Epithelial cell of prostate (primary cell): ENCODE measurements at regions not wholly inside any gene's neighbourhood (a gene's known extent, or its start where the extent isn't known, plus 50 kb on each side); places are given as distances from the start of the nearest gene placed in this dataset.

Source experiments
- DNase-seq: peaks from one replicate; pipeline ENCODE4 v3.0.0-alpha.2; 2011; ENCODE audit warnings: low read depth, low spot score
- H3K27ac ChIP-seq: fragments of 450-650 bp; 2 replicates; pipeline ENCODE4 v1.5.1; 2017; ENCODE audit warnings: mild to moderate bottlenecking

DNA sequence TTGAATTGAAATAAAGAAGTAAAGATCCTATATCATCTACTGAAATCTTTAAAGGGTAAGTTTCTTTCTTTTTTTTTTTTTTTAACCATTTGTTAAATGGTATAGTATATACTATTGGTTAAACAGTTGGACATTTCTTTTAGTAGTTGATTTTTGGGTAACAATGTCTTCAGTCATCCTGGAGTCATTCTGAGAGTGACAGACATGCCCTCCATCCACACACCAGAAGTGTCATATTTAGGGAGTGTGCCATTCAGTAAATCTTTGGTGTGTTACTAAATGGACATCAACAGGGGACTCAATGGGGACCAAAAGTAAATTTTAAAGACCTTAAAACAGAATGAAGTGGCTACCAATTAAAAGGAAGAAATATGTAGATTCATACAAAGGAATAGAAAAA is 50.8 kb upstream of the SLC39A10 start:
- no peak for DNase-seq
- no peak overlapping the region for H3K27ac ChIP-seq

DNA sequence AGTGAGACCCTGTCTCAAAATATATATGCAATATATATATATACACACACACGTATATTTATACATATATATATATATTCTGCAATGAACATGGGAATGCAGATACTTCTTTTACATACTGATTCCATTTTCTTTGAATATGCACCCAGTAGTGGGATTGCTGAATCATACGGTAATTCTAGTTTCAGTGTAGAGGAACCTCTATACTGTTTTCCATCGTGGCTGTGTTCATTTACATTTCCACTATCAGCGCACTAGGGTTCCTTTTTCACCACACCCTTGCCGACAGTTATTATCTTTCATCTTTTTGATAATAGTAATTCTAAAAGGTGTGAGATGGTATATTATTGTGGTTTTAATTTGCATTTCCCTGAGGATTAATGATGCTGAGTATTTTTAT is 52.3 kb upstream of the SLC39A10 start:
- no peak for DNase-seq
- H3K27ac ChIP-seq, result no peak overlapping the region

DNA sequence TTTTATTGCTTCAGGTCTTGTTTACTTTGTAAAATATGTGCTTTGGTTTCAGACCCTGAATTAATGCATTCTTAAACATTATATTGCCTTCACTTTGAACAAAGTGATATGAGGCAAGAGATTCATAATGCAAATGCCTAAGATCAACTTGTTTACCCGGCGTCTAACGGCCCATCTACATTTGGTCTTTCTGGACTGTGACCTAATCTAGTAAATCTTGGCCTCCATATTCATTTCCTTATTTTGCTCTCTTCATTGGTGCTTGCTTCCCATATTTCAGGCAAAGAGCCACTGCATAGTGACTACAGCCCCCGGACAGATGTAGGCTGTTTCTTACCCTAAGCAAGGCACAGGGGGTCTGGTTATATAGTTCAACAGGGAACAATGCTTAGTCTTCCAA is 53.0 kb upstream of the SLC39A10 start:
- H3K27ac ChIP-seq, result no peak overlapping the region
- no peak for DNase-seq

DNA sequence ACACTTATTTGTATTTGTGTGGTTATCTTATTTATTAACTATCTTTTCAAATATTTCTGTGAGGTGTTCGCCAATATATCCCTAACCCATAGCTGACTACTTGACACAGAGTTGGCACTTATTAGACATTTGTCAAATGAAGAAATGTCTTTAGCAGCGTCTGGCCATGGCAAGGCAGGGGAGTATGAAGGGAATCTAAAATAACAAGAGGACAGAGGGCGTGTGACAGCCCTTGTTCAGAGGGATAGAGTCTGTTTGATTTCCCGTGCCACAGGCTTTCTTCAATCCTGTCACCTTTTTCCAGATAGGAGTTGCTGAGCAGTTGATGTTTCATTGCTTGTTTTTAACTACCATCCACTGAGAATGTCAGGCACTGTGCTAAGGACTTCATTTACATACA is 53.6 kb upstream of the SLC39A10 start:
- DNase-seq, result no peak
- no peak overlapping the region for H3K27ac ChIP-seq

DNA sequence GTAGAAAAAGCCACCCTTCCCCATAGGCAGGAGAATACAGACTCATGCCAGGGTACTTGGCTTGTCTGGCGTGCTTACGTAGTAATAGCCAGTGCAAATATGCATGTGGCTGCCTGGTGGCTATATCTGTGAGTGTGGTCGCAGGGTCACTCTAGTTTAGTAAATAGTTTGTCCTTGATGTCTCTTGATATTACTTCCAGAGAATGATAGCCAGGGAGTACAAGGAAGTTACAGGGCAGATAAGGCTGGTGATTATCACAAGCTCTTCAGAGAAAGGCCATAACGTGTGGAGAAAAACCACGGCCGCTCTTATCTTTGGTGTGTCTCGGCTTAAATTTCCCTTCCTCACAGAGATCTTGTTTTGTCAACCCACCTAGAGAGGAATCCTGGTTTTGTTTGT is 54.3 kb upstream of the SLC39A10 start:
- no peak for DNase-seq
- no peak overlapping the region for H3K27ac ChIP-seq

DNA sequence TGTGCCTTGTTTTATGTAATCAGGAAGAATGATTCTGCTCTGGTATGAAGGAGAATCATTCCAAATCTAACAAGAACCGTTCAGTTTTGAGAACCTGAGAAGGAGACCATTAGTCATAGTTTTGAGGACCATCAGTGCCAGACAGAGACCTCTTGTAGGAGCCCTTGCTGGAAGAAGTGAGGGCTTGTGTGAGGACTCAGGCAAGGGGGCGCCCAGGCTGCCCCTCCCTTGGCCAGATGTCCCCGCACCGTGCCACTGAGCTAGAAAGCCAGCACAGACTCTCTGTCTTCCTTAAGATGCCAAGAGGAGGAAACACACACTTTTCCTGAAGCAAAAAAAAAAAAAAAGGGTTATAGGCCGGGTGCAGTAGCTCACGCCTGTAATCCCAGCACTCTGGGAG is 55.7 kb upstream of the SLC39A10 start:
- DNase-seq, result no peak

DNA sequence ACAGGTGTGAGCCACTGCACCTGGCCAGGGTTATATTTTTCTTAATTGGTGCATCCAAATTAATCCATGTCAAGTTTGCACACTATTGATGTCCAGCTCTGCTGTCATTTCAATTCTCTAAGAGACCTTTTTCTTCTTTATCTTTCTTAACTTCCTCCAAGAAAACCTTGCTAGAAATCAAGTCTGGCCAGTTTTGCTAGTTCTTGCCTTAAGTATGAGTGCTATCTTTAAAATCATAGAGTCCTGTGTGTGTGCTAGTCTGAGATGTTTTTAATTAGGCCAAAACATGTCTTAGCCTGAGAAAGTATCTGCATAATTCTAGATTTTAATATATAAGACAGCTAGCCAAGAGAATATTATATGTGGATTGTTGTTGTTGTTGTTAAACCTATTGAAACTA is 56.2 kb upstream of the SLC39A10 start:
- DNase-seq, result peak; percentile 16
- H3K27ac ChIP-seq, result no peak overlapping the region

More for the DNA sequence above, 55.7 kb upstream of the SLC39A10 start:
- H3K27ac ChIP-seq, result no peak overlapping the region

DNA sequence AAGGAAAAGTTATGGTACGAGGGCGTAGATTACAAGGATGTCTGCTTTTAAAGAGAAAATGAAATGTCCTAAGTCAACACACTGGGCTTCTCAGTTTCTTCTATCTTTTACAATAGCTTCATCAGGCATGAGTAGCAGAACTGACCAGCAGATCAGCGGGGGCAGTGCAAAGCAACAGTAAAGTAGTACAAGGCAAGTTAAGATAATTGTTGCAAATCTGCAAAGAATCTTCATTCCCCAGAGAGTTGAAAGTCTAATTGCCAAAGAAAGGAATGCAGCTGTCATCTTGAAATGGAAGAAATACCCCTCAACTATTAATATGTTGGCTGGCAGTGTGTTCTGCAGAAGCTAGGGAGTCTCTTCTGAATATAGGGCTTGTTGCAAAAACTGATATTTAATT is 60.2 kb upstream of the SLC39A10 start:
- DNase-seq, result no peak
- no peak overlapping the region for H3K27ac ChIP-seq

DNA sequence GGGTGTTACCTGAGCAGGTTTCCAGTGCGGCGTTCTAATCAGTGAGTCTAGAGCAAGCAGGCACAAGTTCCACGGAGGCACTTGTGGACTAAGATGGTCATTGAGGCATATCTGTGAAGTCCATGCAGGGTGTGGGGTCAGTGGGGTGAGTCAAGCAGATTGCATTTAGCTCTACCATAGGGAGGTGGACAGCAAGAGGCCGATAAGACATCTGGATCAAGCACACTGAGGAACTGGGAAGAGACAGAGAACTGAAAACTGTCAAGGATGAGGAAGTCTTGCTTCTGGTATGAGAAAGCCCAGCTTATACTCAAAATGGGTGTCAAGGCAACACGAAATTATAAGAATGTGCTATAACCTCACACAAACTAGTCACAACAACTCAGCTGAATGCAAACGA is 61.2 kb upstream of the SLC39A10 start:
- no peak overlapping the region for H3K27ac ChIP-seq
- DNase-seq, result no peak

DNA sequence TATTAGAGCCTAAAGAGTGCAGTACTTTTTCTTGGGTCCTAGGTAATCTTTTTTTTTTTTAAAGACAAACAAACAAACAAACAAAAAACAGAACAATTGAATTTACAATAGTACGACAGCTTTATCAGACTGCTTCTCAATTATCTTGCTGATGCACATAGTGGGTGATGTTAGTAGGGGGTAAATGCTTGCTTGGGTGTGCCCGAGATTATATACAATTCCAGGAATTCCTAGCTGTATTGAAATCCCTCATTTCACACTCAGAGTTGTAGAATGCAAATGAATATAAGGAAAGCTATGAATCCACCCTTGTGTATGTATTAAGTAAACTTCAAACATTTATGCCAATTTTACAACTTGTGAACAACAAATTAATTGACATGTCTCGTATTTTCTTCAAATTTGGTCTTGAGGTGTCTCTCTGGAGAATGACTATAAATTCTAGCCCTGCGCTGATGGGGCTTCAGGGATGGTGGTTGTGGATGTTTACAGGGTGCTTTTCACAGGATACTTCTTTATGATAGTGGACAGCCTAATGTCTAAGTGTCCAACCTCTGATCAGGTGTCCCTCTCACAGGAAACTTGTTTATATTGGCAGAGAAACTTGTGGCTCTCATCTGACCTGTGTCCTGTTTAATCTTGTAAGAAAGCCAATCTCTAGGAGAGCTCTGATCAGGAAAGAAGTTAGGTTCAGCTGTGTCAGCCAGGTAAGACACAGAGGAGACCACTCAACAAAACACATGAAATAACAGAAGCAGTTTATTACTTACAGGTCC is 61.9 kb upstream of the SLC39A10 start:
- H3K27ac ChIP-seq, result no peak overlapping the region
- DNase-seq, result no peak

DNA sequence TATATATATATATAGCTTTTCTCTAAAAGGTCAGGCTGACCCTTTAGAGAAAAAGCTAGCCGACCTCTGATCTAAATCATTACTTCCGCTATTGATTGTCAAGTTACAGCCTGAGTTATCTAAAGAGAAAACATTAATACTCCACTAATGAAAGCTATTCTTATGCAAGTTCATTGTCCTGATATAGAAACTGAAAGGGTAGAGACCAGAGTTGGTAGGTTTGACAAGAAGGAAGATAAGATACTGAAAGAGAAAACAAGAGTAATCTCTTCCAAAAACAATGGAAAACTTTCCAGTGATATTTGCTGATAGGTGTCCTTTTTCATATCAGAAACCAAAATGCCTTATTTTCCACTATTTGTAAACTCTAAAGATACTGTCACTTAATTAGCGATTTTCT is 62.8 kb upstream of the SLC39A10 start:
- no peak for DNase-seq
- H3K27ac ChIP-seq, result no peak overlapping the region

DNA sequence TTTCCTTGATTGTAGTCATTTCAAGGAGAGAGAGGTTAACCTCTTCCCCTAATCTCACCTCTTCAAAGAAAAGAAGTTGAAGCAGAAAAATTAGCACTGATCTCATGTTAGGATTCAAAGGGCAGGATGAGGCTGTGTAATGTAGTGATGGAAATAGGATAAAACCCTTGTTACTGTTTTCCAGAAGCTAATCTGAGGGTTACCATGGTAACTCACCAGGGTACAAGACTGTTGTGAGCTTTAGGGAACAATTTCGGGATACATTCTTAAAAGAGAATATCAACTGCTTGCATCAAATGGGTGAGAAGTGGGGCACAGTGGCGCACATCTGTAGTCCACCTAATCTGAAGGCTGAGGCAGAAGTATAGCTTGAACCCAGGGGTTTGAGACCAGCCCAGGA is 64.9 kb upstream of the SLC39A10 start:
- no peak overlapping the region for H3K27ac ChIP-seq
- no peak for DNase-seq

DNA sequence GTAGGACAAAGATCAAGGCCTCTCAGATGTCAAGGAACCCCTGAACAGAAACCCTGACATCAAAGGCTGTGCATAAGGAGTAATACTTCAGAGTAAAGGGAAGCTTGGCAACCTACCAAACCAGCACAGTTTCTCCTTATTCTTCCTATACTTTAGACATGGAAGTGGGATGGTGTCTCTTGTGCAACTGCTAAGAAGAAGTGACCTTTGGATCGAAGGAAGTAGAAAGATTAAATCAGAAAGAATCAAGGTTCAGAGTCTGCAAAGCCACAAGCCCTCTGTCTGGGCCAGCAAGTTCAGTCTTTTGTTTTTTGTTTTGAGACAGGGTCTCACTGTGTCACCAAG is 66.2 kb upstream of the SLC39A10 start:
- no peak for DNase-seq
- no peak overlapping the region for H3K27ac ChIP-seq

DNA sequence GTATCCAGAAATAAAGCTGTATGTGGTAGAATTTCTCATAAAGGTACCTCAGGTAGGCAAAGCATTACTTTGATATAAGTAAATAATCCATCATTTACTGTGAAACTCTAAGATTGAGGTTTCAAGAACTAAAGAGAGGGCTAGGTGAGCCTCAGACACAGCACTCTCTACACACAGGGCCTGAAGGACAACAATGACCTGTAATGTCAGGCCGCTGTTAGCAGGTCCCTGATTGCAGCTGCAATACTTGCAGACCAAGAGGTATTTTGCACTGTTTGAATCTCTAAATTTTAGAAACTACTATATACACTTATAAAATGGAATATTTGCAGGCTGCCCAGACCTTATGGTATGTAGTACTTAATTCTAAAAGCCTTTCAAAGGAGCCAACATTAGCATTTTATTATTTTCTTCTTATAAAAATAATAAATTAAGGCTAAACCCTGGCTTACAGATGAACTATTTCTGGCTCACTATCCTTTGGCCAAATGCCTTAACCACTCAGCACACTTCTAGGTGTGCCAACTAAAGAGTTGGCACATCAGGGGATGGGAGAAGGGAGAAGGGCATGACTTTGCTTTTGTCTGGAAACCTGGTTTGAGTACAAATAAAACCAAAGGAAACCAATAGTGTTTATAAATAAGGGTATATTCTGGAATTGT is 66.7 kb upstream of the SLC39A10 start:
- no peak overlapping the region for H3K27ac ChIP-seq
- DNase-seq, result no peak

DNA sequence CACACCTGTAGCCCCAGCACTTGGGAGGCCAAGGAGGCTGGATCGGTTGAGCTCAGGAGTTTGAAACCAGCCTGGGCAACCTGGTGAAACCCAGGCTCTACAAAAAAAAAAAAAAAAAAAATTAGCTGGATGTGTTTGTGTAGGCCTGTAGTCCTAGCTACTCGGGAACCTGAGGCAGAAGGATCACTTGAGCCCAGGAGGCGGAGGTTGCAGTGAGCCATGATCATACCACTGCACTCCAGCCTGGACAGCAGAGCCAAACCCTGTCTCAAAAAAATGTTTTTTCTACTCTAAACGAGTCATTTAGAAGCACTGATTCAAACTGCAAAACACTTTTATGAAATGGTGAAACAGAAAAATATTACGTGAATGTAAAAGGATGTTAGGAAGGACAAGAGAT is 69.1 kb upstream of the SLC39A10 start:
- no peak for DNase-seq
- H3K27ac ChIP-seq, result no peak overlapping the region

DNA sequence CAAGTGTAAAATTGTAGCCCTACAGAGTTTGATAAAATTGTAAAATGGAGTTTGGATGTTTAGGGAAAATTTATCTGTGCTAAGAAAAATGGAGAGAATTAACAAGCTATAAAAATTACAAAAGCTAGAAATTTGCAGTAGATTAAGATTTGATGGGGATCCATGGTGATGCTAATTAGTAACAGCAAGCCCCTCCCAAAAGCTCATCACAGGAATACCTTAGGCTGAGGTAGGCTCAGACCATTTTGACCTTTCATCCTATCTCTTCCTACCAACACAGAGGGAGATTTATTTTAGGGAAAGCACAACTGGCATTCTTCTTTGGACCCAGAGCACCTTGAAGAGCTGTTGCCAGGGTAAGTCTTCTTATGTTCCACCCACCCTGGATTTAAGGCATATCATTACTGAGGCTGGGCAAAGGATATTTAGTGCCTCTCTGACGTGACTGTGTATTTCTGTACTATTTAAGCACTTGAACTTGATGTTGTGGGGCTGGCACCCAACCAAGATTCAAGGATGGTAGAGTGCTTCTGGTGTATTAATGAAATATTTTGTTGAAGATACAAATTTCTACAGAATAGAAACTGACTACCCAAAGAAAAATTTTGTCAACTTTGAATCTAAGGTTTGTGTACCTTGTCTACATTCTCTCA is 70.8 kb upstream of the SLC39A10 start:
- no peak for DNase-seq

DNA sequence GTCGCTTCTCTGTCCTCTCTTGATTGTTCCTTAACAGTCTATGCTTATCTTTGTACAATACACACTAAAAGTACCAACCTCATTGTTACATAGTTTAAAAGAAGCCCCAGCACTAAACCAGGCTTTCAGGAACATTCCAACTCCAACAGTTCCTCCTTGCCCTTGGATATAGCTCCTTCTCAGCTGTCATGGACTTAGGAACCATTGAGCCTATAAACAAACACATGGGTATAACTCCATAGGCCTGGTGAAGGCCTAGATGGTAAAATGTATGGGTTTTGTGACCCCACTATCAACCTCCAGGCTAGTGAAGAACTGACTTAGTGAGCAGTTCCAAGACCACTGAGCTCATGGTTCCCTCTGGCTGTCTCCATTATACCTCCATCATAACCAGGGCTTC is 74.8 kb upstream of the SLC39A10 start:
- no peak for DNase-seq
- no peak overlapping the region for H3K27ac ChIP-seq

More for the DNA sequence above, 70.8 kb upstream of the SLC39A10 start:
- H3K27ac ChIP-seq, result no peak overlapping the region

DNA sequence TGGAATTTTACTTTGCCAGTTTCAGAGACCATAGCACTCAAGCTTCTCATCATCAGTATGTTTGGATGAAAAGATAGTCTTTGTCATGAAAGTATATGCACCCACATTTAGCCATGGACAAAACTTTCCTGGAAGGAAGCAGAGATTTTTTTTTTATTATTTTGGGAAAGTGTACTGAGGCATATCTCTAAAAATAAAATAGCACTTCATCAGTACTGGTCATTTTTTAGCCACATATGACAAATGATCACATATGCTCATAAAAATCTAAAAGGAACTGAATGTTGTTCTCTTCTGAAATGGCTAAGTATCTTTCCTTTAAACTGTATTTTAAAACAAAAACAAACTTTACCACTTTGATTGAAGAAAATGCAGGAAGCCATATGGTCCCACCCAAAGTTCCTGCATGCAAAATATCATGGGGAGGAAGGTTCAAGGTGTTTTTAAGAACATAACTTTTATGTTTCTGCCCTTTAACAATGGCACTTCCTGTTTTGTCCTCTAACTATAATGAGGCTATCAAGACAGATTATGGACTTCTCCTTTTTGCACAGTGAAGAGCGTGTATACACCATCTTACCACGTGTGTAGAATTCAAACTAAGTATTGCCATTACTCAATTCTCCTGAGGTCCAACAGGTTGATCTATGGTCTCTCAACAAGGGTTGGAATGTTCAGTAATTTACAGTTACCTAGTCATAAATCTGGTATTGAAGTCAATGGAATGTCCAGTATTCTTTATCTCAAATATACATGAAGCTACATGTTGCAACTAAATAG is 77.1 kb upstream of the SLC39A10 start:
- no peak for DNase-seq
- H3K27ac ChIP-seq, result no peak overlapping the region

DNA sequence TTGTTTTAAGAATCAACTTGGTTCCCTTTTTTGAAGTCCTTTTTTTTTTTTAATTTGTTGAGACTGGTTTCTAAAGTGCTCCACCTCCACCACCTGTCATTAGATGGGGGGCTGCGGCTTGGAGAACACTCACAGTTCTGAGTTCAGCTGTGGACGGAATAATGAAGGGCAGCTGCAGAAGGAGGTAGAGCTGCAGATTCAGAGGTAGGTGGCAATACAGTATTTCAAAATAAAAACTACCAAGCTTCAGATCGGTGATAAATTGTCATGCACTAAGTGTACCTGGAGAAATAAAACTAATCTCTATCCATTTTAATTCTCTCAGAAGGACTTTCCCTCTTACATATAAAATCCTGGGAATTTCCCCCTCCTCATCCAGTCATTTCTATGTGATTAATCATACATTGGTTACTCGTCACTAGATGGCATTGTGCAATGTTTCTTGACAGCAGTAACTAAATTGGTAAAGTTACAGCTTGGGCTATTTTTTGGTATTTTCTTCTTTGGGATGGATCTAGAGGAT is 81.1 kb upstream of the SLC39A10 start:
- no peak for DNase-seq
- no peak overlapping the region for H3K27ac ChIP-seq

DNA sequence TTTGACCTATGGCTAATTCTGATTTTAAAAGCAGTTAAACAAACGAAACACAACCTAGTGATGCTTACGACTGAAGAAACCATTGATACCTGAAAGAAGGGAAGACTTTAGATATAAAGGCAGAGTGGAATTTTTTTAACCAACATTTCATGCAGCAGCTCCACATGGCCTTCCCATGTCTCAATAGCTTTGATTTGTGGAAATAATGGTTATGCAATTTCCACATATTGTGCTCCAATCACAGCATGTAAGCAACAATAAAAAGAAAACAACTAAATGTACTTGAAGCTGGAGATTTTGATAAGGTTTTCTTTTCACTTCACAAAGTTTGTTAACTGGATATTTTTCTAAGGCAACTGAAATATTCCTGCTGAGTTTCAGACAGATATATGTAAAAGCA is 82.0 kb upstream of the SLC39A10 start:
- DNase-seq, result no peak
- H3K27ac ChIP-seq, result no peak overlapping the region

DNA sequence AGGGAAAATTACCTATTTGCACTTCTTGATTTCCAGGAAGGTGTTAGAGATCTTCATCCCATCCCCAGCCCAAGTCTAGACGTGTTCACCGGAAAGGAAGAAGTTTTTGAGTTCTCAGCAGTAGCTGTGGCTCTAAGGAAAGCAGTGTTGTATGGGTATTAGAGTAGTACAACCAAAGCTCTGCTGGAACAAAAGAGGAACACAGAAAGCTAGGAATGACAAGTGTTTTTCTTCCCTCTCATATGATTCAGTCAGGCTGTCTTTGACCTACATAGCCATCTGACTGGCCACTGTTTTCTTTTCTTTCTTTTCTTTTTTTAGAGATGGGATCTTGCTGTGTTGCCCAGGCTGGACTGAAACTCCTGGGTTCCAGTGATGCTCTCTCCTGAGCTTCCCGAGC is 82.7 kb upstream of the SLC39A10 start:
- no peak overlapping the region for H3K27ac ChIP-seq
- no peak for DNase-seq
